ENCODE measurements at regions not wholly inside any gene's neighbourhood (a gene's known extent, or its start where the extent isn't known, plus 50 kb on each side); places are given as distances from the start of the nearest gene placed in this dataset.

DNA sequence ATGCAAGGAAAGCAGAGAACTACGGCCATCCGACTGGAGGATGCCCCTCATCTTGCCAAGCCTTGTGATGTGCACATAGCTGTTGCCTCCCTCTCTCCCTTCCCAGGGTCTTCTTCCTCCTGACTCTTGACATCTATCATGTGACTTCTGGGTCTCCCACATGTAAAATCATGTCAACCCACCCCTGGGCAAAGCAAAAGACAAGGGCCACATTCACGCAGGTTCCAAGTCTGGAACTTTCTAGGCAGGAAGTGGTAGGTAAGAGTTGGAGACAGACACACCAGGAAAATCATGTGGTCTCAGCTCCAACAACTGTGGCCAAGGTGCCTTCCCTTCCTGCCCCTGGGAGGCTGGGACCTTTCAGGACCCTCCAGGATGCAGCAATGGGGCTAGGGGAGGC, 187.3 kb downstream of the CXCL12 start:
- TF ChIP-seq, protein P1, sequence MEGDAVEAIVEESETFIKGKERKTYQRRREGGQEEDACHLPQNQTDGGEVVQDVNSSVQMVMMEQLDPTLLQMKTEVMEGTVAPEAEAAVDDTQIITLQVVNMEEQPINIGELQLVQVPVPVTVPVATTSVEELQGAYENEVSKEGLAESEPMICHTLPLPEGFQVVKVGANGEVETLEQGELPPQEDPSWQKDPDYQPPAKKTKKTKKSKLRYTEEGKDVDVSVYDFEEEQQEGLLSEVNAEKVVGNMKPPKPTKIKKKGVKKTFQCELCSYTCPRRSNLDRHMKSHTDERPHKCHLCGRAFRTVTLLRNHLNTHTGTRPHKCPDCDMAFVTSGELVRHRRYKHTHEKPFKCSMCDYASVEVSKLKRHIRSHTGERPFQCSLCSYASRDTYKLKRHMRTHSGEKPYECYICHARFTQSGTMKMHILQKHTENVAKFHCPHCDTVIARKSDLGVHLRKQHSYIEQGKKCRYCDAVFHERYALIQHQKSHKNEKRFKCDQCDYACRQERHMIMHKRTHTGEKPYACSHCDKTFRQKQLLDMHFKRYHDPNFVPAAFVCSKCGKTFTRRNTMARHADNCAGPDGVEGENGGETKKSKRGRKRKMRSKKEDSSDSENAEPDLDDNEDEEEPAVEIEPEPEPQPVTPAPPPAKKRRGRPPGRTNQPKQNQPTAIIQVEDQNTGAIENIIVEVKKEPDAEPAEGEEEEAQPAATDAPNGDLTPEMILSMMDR (conservative IDR thresholded peaks at IDR 0.05; ENCODE audit: low read depth, low read length), result no peak
- no peak for DNase-seq (ENCODE audit: low read depth)
- no peak overlapping the region for H3K4me3 ChIP-seq (ENCODE audit: low read length)

DNA sequence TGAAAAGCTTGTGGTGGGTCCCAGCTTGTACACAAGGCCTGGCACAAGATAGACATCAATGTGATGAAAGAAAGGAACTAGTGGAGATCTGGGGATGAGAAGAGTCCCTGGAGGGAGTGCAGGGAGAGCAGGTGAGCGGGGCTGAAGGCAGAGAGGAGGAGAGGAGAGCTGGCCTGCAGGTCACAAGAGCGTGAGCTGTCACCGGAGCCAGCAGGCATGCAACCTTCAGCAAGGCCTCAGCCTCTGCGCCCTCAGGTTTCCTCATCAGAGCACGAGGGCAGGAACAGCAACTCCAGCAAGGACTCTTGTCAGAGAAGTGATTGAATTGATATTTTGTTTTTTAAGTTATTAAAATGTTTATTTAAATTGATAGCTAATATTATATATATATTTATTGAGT, 188.6 kb downstream of the CXCL12 start:
- no peak overlapping the region for H3K4me3 ChIP-seq (ENCODE audit: low read length)
- DNase-seq (ENCODE audit: low read depth), result no peak
- TF ChIP-seq, protein P1 (conservative IDR thresholded peaks at IDR 0.05; ENCODE audit: low read depth, low read length), result no peak

DNA sequence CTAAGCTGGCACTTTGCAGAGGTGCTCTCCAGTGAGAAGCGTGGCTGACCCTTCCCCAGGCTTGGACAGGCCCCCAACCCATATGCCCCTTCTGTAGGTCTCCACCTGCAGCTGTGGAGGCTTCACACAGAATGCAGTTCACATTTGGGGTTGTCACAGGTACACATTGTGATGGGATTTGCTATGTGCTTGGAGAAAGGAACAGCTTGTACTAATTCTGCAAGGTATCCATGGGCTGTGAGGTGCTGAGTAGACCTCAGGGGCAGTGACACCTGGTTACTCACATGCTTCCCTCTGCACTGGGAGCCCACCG, 188.9 kb downstream of the CXCL12 start:
- TF ChIP-seq, protein P1 (conservative IDR thresholded peaks at IDR 0.05; ENCODE audit: low read depth, low read length), result no peak
- no peak overlapping the region for H3K4me3 ChIP-seq (ENCODE audit: low read length)
- no peak for DNase-seq (ENCODE audit: low read depth)

DNA sequence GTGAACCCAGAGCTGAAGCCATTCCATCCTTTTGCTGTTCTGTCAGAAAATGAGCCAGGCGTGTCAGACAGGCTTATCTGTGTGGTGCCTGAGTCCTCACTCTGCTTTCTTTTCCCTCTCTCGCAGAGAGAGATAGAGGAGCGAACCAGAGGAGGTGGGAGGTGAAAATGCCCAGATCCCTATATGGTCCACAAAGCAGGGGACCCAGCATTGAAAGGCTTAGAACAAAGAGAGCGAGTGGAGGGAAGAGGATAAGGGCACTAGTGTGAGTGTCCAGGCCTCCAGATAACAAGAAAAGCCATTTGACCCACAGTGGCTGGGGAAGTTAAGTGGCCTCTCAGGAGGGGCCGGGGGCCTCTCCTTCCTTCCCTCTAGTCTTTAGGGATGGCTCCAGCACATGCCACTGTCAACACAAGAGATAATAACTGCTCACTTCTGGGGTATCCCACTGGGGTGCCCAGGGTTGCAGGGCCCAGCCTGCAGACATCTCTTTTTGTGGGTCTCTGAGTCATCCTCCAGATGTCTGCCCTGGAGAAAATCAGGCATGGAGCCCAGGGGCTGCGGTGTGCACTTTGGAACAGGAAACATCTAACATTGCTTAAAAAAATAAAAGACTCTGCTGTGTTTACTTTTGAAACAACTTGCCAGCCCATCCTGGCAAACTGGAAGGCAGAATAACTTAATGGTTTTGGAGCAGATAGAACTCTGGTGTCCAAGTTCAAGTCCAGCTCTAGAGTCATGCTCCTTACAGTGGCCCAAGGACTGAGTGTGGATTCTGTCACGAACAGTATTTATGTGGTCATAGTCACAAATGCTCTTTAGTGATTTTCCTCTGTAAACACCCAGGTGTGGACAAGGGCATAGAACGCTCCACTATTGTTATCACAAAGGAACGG, 189.5 kb downstream of the CXCL12 start:
- no peak for DNase-seq (ENCODE audit: low read depth)
- TF ChIP-seq, protein P1 (conservative IDR thresholded peaks at IDR 0.05; ENCODE audit: low read depth, low read length), result no peak
- H3K4me3 ChIP-seq (ENCODE audit: low read length), result no peak overlapping the region

DNA sequence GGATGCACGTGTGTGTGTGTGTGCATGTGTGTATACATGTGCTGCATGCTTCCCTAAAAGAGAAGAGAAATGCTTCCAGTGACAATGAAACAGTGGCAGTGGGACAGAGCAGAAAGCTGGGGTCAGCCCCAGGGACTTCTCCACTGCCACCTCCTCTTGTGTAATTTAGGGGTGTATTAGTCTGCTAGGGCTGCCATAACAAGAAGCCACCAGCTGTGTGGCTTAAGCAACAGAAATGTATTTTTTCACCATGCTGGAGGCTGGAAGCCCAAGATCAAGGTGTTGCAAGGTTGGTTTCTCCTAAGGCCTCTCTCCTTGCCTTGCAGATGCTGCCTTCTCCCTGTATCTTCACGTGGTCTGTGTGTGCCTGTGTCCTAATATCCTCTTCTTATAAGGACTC, 190.5 kb downstream of the CXCL12 start:
- no peak overlapping the region for H3K4me3 ChIP-seq (ENCODE audit: low read length)
- DNase-seq (ENCODE audit: low read depth), result no peak
- TF ChIP-seq, protein P1 (conservative IDR thresholded peaks at IDR 0.05; ENCODE audit: low read depth, low read length), result no peak

DNA sequence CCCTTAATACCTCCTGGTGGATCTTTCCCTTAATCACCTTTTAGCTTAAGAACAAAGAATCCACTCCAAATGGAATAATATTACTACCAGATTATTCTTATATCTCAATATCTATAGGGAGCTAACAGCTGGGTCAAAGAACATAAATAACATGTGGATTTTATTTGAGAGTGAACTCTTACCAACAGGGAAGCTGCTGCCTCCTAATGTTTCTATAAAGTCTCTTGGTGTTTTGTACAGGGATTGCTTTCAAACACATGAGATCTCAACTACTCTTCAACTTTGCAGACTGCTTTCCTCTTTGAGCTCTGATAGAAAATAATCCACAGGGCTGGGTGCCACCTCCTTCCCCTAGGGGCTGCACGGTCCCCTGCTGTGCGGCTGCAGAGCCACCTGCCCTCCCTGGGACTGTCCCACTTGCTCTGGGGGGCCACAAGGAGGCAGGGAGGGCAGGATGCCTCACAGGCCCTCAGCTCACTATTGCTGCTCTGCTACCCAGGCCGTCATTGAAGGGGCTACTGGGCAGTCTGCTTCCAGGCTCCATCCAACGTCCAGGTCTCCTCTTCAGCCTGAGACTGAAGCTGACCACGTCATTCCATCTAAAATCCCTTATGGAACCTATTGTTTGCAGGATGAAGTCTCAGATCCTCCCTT, 191.2 kb downstream of the CXCL12 start:
- DNase-seq (ENCODE audit: low read depth), result no peak
- H3K4me3 ChIP-seq (ENCODE audit: low read length), result no peak overlapping the region
- TF ChIP-seq, protein P1 (conservative IDR thresholded peaks at IDR 0.05; ENCODE audit: low read depth, low read length), result no peak

DNA sequence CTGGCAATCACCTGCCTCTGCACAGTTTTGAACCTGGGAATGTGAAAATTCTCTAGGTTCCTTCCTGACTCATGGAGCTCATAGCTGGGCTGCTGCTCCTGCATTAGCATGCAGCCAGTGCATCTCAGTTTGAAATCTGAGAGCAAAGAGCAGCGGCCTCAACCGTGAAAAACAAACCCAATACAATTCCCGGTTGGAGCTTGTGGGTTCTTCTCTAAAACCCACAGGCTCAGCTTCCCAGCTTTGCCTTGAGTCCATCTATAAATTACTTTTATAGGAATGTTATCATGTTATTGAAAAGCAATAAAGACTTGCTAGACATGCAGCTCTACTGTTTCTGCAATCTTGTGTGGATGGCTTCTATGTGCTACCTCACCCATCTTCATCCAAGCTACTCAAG, 191.7 kb downstream of the CXCL12 start:
- H3K4me3 ChIP-seq (ENCODE audit: low read length), result no peak overlapping the region
- no peak for DNase-seq (ENCODE audit: low read depth)
- TF ChIP-seq, protein P1 (conservative IDR thresholded peaks at IDR 0.05; ENCODE audit: low read depth, low read length), result no peak
